HG03558 (cell line): ENCODE measurements at regions not wholly inside any gene's neighbourhood (a gene's known extent, or its start where the extent isn't known, plus 50 kb on each side); places are given as distances from the start of the nearest gene placed in this dataset.
"Not testable (repeated sequence)": the region's sequence is repeated elsewhere in the genome, so short reads cannot be mapped to it uniquely, and the experiment has no call there.

Source experiments
- ATAC-seq: cut with Tn5 transposase; IDR thresholded peaks from one replicate; pipeline ENCODE4 v1.9.1; 2021; ENCODE audit warnings: moderate number of reproducible peaks; ENCODE audit not compliant: unreplicated experiment; ENCODE audit errors: extremely low read depth

DNA sequence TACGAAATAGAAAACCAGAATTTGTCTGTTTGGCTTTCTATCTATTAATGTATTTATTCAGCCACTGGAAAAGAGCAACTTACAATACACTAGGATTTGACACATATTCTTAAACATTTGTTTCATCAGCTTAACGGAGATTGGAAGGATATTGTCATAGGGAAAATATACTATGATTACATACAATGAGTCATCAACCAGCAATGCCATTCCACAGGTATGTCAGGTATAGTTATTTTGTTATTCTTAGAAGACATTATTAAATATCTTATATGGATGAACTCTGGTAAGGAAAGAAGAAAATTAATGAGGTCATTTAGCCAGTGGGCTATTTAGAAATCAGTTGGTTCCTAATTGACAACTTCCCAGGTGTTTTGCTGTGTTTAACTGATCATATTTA, 926.6 kb downstream of the STIM2 start:
- no peak for ATAC-seq

DNA sequence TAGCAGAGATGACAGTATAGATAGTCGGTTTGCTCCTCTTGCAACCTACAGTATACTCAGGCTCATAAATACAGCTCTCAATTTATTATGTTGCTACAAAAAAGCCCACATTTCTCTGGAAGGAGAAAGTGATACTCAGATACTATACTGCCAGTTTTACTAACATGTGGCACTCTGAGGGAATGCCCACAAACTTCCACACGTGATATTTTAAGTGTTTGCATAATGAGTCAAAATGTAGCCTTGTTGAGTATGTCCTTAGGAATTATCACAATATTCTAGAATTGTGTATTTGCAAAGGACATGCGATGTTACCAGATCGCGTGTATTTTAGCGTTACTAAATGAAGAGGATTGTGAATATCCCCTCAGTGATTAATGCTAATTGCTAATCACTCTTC, 929.1 kb downstream of the STIM2 start:
- ATAC-seq, result no peak

DNA sequence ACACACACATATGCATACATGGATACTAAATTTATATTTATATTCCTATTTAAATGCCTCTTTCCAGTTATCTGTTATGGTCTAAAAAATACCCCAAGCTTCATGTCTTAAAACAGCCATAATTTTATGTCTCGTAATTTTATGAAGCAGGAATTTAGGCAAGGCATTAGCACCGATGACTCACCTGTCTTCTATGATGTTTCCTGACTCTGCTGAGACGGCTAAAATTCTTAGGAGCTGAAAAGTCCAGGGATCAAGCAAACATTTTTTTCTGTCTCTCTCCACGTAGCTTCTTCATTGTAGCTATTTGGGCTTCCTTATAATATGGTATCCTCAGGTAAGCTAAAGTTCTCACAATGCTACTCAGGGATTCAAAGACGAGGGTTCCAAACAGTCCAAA, 930.3 kb downstream of the STIM2 start:
- no peak for ATAC-seq

DNA sequence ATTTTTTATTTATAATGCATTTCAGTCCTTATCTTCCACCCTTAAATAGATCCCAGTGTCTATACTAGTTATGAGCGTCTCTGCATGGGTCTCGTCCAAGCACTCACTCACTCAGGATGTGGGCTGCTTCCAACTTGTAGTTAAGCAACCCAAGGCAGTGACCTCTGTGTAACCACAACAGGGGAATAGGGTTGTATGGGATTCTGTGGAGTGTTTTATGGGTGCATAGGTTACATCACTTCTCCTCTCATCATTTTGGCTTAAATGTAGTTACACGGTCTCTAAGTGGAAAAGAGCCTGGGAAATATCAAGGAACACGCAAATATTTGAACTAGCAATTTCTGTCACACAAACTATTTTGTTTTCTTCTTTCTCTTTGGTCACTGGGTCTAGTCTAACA, 931.0 kb downstream of the STIM2 start:
- no peak for ATAC-seq

DNA sequence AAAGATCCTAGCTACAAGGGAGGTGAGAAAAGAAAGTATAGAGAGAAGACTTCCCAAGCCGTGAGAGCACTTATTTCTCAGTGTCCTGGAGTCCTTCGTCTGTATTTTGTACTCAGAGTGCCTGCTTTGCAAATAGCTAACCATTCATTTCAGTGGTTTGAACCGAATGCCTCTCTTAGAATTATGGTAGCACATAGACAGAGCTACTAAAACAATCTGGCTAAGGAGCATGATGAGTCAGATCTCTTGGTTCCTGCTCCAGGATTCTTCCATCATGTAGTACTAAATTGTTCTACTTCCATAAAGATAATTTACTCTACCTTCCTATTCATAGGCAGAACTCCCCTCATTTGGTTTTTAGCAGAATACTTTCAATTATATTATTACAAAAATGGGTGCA, 946.6 kb downstream of the STIM2 start:
- ATAC-seq, result no peak

DNA sequence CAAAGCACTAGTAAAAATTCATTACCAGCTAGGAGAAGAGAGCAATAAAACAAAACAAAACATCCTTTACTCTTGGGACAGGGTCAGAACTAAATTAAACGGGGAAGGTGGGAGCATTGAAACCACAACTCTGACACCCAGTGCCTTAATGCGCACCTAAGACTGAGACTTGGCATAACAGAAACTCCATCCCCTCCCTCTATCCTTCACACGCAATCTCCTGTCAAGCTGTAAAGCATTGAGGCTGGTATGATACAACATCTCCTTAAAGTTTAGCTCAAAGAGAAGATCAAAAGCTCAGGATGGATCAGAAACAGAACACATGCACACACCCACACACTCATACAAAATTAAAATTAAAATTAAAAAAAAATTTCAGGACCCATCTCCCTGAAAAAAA, 951.3 kb downstream of the STIM2 start:
- ATAC-seq, result no peak

DNA sequence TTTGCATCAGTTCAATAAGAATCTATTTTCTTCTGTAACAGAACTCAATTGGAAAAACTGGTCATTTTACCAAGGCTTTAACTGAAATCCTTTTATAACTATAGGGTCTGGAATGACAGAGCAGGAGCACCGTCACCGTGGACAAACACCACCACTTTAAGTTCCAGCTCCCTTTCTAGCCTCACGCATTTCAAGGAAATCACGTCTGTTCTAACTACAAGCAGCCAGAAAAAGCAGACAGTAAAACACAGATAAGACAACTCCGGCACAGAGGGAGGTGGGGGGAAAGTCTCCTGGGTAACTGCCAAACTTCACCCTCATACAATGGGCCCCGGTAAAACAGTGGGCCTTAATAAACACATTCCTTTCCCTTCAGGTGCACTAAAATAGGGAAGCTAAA, 952.6 kb downstream of the STIM2 start:
- ATAC-seq, result not testable (repeated sequence)

DNA sequence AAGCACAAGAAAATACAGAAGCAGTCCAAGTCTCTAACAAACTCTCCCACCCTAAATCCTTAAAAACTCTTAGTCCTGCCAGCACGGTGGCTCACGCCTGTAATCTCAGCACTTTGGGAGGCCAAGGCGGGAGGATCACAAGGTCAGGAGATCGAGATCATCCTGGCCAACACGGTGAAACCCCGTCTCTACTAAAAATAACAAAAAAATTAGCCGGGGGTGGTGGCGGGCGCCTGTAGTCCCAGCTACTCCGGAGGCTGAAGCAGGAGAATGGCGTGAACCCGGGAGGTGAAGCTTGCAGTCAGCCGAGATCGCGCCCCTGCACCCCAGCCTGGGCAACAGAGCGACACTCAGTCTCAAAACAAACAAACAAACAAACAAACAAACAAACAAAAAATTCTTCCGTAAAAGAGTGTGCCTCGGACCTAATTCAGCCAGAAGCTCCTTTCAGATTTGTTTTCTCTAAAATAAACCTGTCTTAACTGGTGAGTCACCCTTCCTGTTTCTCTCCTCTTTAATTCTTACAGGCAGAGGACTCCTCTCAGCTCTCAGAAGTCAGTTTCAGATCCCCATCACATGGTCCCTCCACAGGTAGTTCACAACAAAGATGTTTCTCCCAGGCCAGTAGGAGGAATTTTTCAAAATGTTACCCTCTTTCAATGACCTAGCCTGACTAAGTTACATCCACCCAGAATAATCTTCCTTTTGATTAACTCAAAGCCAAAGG, 953.2 kb downstream of the STIM2 start:
- not testable (repeated sequence) for ATAC-seq

DNA sequence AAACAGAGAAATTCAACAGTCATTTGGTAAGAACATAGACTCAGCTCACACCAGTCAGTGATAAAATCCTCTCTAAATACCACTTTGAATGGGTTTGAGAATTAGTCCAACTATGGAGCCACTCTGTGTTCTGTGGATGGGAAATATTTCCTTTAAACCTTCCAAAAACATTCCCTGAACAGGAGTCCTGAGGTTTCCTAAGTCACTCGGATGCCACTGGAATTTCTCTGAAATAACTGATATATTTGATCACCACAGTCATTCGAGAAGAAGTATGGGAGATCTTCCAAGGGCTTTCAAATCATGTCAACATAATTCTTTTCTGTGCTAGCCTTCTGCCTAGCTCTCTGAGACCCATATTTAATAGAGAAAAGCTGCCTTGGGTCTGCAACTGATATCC, 958.6 kb downstream of the STIM2 start:
- no peak for ATAC-seq

DNA sequence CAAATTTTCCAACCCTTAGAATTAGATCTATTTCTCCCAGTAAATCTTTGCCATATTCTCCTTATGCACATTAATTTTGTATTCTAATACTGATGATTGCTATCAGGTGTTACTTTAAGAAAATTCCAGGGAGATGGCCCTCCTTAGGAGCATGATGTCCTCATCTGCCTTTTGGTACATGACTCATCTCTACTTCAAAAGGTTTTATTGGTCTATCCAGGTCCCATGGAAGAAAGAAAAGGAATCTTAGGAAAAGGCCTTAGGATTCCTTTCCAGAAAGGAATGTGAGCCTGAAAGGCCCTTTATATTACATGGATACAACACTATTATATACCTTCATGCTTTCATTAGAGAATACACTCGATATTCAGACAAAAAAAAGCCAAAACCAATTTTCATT, 968.2 kb downstream of the STIM2 start:
- no peak for ATAC-seq

DNA sequence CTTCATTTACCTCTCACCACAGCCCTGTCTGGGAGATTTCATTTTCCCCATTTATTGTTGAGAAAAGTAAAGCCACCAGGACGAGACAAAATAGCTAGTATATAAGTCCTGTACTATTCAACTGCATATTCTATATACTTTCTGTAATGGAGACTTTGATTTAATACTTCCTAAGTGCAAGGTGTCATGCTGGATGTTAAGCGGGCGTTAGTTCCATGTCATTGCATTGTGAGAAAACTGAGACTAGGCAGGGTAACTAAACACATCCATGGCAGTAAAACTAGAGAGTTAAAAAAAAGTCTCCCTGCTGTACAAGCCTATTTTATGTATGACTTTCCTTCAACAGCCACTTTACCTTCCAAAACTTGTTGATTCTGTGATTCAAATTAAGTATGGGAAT, 969.6 kb downstream of the STIM2 start:
- ATAC-seq, result no peak

DNA sequence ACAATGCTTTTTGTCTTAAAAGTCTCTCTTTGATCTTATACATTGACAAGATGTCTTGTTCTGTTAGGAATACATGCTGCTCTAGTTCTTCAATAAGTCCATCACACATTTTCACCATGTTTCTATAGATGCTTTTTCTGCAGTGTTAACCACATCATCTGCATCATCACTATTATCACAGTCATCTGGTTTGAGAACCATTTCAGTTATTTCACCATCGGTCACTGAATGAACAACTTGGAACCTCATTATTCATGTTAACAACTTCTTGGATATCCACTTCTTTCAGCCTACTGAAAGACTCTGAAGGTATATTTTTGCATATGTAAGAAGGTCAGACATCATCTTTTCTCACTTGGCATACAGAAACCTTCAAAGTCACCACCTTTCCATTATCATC, 975.2 kb downstream of the STIM2 start:
- ATAC-seq, result no peak

DNA sequence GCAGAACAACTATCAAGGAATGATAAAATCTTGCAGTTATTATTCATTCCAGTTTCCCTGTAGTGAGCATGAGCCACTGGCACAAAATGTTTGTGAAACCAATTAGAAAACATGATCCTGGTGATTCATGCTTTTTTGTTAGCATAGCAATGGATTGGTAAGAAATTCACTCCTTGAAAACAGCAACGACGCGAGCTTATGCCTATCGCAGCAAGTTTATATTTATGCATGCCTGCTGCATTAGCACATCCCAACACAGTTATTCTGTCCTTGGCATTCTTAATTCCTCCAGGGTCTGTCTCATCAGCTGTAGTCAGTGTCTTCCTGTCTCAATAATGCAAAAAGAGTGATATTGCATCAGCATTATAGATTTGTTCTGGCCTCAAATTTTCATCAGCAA, 975.9 kb downstream of the STIM2 start:
- no peak for ATAC-seq

DNA sequence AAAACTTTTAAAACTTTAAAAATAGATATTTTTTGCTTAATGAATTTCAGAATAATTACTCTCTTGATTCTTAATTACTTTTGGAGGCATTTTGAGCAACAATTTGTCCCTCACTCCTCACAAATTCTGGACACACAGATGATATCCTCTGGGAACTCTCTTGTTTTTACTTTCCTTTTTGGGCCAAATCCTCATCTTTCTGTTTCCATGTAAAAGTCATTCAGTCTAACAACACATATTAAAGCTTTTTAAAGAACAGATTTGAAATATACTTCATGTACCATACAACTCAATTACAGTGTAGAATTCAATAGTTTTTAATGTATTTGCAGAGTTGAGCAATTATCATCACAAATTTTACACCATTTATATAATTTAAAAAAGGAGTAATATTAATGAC, 983.1 kb downstream of the STIM2 start:
- ATAC-seq, result no peak

DNA sequence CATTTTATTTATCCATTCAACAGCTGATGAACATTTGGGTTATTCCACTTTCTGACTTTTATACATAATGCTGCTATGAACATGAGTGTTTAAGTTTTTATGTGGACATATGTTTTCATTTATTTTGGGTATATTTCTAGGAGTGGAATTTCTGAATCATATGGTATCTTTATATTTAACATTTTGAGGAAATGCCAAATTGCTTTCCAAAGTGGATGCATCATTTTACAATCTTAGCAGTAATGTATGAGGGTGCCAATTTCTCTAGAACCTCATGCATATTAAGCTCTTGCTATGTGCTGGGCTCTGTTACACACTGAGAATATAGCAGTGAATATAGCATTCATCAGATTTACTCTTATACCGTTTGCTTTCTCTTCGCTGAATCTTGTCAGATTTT, 983.7 kb downstream of the STIM2 start:
- ATAC-seq, result no peak

DNA sequence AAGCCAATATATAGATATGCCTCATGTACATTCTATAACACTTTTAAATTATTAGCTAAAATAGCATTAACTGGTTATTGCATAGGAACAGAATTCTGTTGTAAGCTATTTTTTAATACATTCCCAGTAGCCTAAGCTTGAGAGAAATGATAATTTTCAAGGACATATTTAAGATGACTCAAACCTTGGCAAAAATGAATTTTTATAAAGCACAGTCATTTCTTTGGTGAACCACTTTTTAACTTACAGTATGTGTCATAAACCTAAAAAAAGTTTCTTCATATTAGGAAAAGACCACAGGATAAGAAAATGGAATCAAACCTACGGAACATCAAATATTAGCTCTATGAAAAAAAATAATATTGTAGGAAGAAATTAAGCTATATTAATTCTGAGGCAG, 986.3 kb downstream of the STIM2 start:
- no peak for ATAC-seq

DNA sequence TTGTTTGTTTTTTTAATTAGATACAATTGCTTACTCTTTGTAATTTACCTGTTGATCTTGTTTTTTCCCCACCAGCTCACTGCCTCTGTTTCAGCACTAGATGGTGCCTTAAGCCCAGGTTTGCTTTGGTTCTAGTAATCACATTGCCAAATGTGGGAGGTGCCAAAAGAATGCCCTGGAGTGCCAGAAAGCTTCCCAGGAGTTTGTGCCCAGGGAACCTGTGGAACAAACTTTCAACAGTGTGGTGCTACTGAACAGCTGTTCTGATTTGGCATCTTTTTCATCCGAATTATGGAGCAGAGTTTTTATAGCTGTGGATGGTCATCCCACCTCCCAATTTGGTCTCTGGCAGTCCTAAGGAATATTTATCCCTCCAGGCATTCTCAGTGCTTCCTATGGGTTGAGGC, 1000.7 kb downstream of the STIM2 start:
- ATAC-seq, result no peak

DNA sequence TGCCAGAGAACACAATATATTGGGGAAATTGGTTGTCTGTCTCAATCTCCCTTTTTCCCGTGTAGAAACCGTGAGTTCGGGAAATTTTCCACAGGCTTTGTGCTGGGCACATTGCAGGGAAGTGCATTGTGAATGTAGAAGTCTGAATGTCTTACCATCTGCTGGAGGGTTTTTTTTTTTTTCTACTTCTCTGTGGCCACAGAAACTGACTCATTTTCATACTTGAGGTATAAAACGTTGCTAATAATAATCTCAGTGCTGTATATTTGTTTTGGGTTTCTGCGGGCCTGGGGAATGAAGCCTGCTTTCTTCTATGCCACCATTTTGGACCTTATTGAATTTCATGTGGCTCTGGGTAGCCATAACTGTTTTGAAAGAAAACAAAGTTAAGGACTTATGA, 1001.2 kb downstream of the STIM2 start:
- ATAC-seq, result no peak

DNA sequence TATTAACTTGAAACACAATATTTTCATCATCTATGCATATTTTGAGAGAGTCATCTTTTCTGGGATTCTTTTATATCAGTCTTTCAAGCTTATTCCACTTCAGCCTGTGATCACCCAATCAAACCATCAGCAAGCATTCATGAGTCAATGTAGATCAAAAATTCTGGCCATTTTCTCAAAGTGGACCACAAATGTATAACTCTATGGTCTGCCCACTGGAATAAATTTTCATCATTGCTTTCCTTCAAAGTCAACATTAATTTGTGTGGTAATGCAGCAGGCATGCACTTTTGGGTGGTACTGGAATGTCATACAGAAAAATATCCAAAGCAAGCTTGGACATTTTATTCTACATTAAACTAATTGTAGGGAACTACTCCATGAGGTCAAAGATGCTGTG, 1013.0 kb downstream of the STIM2 start:
- no peak for ATAC-seq

DNA sequence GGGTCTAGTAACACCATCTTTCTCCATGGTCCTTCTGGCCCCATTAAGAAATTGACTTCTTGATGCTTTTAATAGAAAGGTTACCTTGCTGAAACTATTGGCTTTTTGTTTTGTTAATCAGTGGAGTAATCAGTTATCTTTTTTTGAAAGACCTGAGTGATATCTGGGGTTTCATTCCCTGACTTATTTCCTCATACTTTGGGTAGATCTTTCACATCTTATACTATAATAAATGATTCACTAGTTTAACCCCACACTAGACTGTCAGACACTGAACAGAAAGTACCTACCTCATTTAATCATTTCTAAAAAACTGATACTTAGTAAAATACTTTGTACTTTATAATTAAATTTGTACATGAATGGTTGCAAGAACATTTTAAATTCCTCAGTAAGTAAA, 1021.1 kb downstream of the STIM2 start:
- no peak for ATAC-seq

DNA sequence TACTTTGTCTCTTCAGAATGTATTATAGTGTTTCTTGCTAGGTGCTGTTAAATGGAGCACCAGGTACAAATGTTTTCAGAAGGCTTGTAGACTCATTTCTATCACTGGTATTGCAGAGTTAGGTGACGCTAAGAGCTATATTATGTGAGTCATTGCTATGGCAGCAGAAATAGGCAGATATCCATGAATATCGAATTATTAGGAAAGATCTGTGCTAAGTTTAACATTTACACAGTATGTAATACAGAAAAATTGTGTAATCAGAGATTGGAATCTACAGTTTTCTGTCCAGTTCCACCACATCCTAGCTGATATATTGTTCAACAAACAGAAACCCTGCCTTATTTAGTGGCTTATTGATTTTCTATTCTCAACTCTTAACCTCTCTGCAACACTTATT, 1025.5 kb downstream of the STIM2 start:
- no peak for ATAC-seq

DNA sequence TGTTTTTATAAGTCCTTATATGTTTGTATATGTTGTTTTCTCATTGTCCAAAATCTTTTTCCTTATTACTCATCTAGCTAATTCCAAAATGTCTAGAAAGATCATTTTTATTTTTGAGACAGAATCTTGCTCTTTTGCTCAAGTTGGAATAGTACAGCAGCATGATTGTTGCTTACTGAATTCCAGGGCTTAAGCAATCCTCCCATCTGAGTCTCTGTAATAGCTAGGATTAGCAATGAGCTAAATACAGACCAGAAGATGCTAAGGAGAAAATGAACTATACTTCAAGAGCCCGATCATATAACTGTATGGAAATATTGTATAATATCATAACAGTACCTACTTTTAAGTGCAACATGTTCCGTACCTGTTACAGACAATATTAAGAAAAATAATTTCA, 1027.0 kb downstream of the STIM2 start:
- no peak for ATAC-seq

DNA sequence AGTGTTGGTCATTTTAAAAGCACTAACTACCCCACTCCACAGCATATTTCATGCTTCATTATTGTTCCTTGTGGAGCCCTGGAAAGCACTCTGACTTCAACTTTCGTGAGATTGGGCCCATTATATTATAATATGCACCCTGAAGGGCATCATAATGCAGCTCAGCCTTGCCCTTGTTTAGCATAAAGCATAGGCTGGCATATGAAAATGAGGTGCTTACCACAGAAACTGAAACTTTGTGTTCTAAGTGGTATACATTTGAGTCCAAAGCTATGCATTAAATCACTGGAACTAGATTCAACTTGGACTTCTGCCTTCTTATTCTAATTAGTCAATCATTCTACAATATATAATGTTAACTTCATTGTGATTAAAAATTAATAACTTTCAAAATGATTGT, 1027.9 kb downstream of the STIM2 start:
- ATAC-seq, result no peak
